ENCODE measurements at regions not wholly inside any gene's neighbourhood (a gene's known extent, or its start where the extent isn't known, plus 50 kb on each side); places are given as distances from the start of the nearest gene placed in this dataset.
A peak's percentile ranks its signal among the peaks of the same experiment; 100 is the strongest.

DNA sequence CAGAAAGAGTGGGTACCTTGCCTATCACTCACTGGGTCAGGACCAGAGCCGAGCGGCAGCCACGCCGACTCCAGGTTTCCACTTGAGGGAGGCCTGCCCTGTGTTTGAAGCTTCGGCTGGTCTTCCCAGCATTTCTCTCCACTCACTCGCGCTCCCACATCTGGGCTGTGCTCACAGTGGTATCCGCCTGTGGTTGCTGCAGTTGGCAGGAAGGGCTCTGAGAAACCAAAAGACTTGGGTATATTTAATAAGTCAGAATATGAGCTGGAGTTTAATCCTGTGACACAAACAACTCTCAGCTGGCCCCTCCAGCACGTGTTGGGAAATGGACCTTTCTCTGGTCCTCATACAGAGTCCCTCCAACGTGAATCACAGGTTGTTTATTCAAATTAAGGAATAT lies 70.9 kb downstream of the SPRY4 start:
- H2AFZ ChIP-seq (ENCODE audit: low read depth, low read length), result no peak overlapping the region
- Mint-ChIP-seq H3K9me3 (ENCODE audit: unreplicated experiment) (peaks cover 3% of the 10 kb centered on the region), H3K4me3 (ENCODE audit: unreplicated experiment) (no peak overlapping the region), H3K36me3 (ENCODE audit: low read depth, unreplicated experiment) (no peaks in the 10 kb centered on the region), H3K27ac (ENCODE audit: unreplicated experiment) (no peak overlapping the region), H3K4me1 (ENCODE audit: low read depth, unreplicated experiment) (no peaks in the 10 kb centered on the region), H3K27me3 (ENCODE audit: low read depth, unreplicated experiment) (no peaks in the 10 kb centered on the region)
- H3K36me3 ChIP-seq (ENCODE audit: insufficient read depth, low read length), result no peaks in the 10 kb centered on the region
- DNase-seq (ENCODE audit: low read depth), result peak; percentile 15
- H3K79me2 ChIP-seq (ENCODE audit: insufficient read depth, low read length), result no peaks in the 10 kb centered on the region
- no peaks in the 10 kb centered on the region for H4K20me1 ChIP-seq (ENCODE audit: insufficient read depth, low read length)
- no peak overlapping the region for H3K4me3 ChIP-seq (ENCODE audit: insufficient read depth, low read depth, low read length)
- H3K4me2 ChIP-seq (ENCODE audit: low read length), result no peak overlapping the region
- H3K9me3 ChIP-seq (ENCODE audit: insufficient read depth, low read depth, low read length), result peaks cover 3% of the 10 kb centered on the region
- no peak overlapping the region for H3K27ac ChIP-seq (ENCODE audit: low read depth, low read length)
- H3K9ac ChIP-seq (ENCODE audit: low read length), result no peak overlapping the region
- no peak for FAIRE-seq
- H3K27me3 ChIP-seq (ENCODE audit: insufficient read depth, low read length), result no peaks in the 10 kb centered on the region
- no peaks in the 10 kb centered on the region for H3K4me1 ChIP-seq (ENCODE audit: insufficient read depth, low read length)
- TF ChIP-seq CTCF (IDR thresholded peaks at IDR 0.05; ENCODE audit: insufficient read depth, low read depth, low read length) (no peak), EZH2 (IDR thresholded peaks at IDR 0.05; ENCODE audit: insufficient read depth, low read length) (no peak)

DNA sequence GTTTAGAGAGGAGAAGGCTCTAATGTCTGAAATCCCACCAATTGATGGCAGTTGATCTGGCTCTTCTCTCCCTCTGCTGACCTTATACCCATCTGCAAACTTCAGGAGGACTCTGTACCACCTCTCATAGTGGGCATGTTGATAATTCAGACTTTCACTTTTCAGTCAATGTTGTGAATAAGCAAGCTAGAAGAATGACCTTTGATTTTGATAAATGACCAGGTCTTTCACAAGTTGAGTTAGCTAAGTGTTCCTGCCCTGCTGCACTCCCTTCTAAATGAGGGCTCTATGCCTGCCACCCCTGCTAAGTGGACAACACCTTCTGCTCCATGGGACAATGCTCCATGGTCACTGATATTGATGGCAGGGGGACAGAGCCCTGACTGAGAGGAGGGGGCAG lies 74.7 kb downstream of the SPRY4 start:
- Mint-ChIP-seq H3K36me3 (ENCODE audit: low read depth, unreplicated experiment) (no peaks in the 10 kb centered on the region), H3K4me3 (ENCODE audit: unreplicated experiment) (no peak overlapping the region), H3K4me1 (ENCODE audit: low read depth, unreplicated experiment) (peaks cover 9% of the 10 kb centered on the region), H3K27ac (ENCODE audit: unreplicated experiment) (no peak overlapping the region), H3K9me3 (ENCODE audit: unreplicated experiment) (no peaks in the 10 kb centered on the region), H3K27me3 (ENCODE audit: low read depth, unreplicated experiment) (no peaks in the 10 kb centered on the region)
- H3K27ac ChIP-seq (ENCODE audit: low read depth, low read length), result no peak overlapping the region
- no peaks in the 10 kb centered on the region for H4K20me1 ChIP-seq (ENCODE audit: insufficient read depth, low read length)
- H3K36me3 ChIP-seq (ENCODE audit: insufficient read depth, low read length), result no peaks in the 10 kb centered on the region
- H3K79me2 ChIP-seq (ENCODE audit: insufficient read depth, low read length), result no peaks in the 10 kb centered on the region
- no peak overlapping the region for H3K4me3 ChIP-seq (ENCODE audit: insufficient read depth, low read depth, low read length)
- H3K4me2 ChIP-seq (ENCODE audit: low read length), result no peak overlapping the region
- no peak overlapping the region for H3K9ac ChIP-seq (ENCODE audit: low read length)
- FAIRE-seq (no peak), DNase-seq (ENCODE audit: low read depth) (no peak)
- H2AFZ ChIP-seq (ENCODE audit: low read depth, low read length), result no peak overlapping the region
- H3K9me3 ChIP-seq (ENCODE audit: insufficient read depth, low read depth, low read length), result no peaks in the 10 kb centered on the region
- no peak for TF ChIP-seq EZH2 (IDR thresholded peaks at IDR 0.05; ENCODE audit: insufficient read depth, low read length)
- TF ChIP-seq CTCF (IDR thresholded peaks at IDR 0.05; ENCODE audit: insufficient read depth, low read depth, low read length), result no peak
- no peaks in the 10 kb centered on the region for H3K27me3 ChIP-seq (ENCODE audit: insufficient read depth, low read length)
- peaks cover 13% of the 10 kb centered on the region for H3K4me1 ChIP-seq (ENCODE audit: insufficient read depth, low read length)

DNA sequence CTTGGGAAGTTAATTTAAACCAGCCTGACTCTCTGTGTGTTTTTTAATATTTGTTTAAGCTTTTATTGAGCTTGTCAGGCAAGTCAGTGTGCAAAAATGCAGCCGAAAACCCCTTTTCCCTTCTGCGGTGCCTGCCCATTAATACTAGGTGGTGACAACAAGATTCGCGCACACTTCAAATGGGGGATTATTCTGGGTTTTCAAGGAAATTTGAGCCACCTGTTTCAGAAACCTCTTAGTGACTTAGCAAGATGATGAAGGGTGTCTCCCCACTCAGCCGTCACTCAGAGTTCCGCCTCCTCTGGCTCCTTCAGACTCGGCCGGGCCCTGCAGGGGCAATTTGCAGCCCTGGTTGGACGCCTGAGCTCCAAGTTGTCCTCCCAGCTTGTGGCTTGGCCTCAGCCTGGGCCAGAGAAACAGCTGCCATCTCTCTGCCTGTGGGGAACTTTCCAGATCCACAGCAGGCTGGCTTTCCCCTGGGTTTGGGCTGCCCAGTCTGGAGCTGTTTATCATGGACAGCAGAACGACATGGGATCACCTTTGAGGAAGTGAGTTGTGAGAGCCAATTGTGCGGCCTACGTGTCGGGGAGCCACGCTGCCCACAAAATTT lies 75.9 kb downstream of the SPRY4 start:
- no peaks in the 10 kb centered on the region for H3K27me3 ChIP-seq (ENCODE audit: insufficient read depth, low read length)
- H2AFZ ChIP-seq (ENCODE audit: low read depth, low read length), result no peak overlapping the region
- no peak overlapping the region for H3K4me3 ChIP-seq (ENCODE audit: insufficient read depth, low read depth, low read length)
- TF ChIP-seq CTCF (IDR thresholded peaks at IDR 0.05; ENCODE audit: insufficient read depth, low read depth, low read length) (no peak), EZH2 (IDR thresholded peaks at IDR 0.05; ENCODE audit: insufficient read depth, low read length) (no peak)
- H3K36me3 Mint-ChIP-seq (ENCODE audit: low read depth, unreplicated experiment), result no peaks in the 10 kb centered on the region
- H3K4me3 Mint-ChIP-seq (ENCODE audit: unreplicated experiment), result no peak overlapping the region
- no peaks in the 10 kb centered on the region for H3K9me3 Mint-ChIP-seq (ENCODE audit: unreplicated experiment)
- no peak overlapping the region for H3K9ac ChIP-seq (ENCODE audit: low read length)
- no peaks in the 10 kb centered on the region for H3K9me3 ChIP-seq (ENCODE audit: insufficient read depth, low read depth, low read length)
- H3K27me3 Mint-ChIP-seq (ENCODE audit: low read depth, unreplicated experiment), result no peaks in the 10 kb centered on the region
- peak overlapping the region; percentile 85 for H3K27ac Mint-ChIP-seq (ENCODE audit: unreplicated experiment)
- no peaks in the 10 kb centered on the region for H3K36me3 ChIP-seq (ENCODE audit: insufficient read depth, low read length)
- H4K20me1 ChIP-seq (ENCODE audit: insufficient read depth, low read length), result no peaks in the 10 kb centered on the region
- FAIRE-seq (no peak), DNase-seq (ENCODE audit: low read depth) (peak; percentile 14)
- H3K4me2 ChIP-seq (ENCODE audit: low read length), result no peak overlapping the region
- H3K79me2 ChIP-seq (ENCODE audit: insufficient read depth, low read length), result no peaks in the 10 kb centered on the region
- no peak overlapping the region for H3K27ac ChIP-seq (ENCODE audit: low read depth, low read length)
- H3K4me1 Mint-ChIP-seq (ENCODE audit: low read depth, unreplicated experiment), result peaks cover 9% of the 10 kb centered on the region
- H3K4me1 ChIP-seq (ENCODE audit: insufficient read depth, low read length), result peaks cover 13% of the 10 kb centered on the region
